HTR-8/SVneo (cell line): ENCODE measurements at regions not wholly inside any gene's neighbourhood (a gene's known extent, or its start where the extent isn't known, plus 50 kb on each side); places are given as distances from the start of the nearest gene placed in this dataset.
"Not testable (repeated sequence)": the region's sequence is repeated elsewhere in the genome, so short reads cannot be mapped to it uniquely, and the experiment has no call there.

Experiments
- DNase-seq: peaks from one replicate; pipeline ENCODE4 v3.0.0; 2011; ENCODE audit warnings: low spot score, mixed read lengths; ENCODE audit not compliant: insufficient read length
- FAIRE-seq: peaks from 2 replicates; lab custom pipeline; 2011; peaks lifted over from hg19 to GRCh38; lab: Jason Lieb, UNC

- FAIRE-seq, result no peak
- DNase-seq, result no peak
Observed at GRCh38 chr15:66982250-66982649, 83.2 kb upstream of the SMAD3 start.

DNA sequence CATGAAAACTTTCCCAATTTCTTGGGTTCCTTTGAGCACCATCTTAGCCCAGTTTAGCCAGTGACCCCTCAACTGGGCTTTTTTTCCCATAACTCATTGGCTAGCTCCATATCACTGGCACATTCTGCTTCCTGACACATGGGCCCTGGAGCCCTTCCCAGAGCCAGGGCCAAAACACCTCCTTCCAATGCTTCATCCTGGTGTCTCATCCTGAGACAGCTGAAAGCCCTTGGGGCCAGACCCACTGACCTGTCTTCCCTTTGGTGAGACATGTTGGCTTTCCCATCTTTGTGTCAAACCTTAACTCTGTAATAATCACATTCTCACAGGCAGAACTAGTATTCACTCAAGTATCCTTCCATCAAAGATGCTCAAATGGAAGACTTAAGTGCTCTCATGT is 82.6 kb upstream of the SMAD3 start:
- DNase-seq, result no peak
- no peak for FAIRE-seq

DNA sequence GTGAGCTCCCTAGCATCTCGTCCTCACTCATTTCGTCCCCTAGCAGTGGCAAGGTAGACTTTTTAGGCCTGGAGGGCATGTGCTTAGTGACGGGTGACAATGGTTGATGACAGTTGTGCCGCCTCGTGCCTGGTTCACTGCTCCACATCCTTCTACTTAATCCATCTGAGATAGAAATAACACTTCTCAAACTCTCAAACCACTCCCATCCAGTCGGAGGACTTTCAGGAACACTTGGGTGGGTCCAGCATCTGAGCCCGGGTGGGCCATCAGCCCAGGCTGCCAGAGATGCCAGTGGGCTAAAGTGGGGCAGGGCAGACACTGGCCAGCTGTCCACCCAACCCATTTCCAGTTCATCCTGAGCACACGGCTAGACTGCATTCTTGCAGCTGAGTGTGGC is 79.7 kb upstream of the SMAD3 start:
- no peak for FAIRE-seq
- DNase-seq, result no peak

DNA sequence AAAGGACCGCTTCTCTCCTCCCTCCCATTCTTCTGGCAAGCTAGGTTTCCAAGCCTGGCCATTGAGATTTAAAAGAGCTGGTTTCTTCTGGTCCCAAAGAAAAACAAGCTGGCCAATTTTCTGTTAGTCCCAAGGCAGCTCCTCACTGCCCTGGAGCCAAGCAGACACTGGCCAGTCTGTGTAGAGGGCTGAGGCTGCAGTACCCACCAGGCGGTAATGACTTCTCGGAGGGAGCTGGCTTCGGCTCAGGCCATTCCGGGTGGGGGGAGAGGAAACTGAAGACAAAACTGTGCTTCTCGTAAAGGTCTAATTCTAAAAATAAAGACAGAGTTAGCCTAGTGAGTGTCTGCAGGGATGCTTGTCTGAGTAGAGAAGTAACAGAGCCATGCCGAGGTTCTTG is 78.5 kb upstream of the SMAD3 start:
- FAIRE-seq, result no peak
- DNase-seq, result no peak

GRCh38 chr15:66993090-66993489 is 72.3 kb upstream of the SMAD3 start:
- DNase-seq (no peak), FAIRE-seq (no peak)

GRCh38 chr15:66993874-66994696 is 71.3 kb upstream of the SMAD3 start:
- FAIRE-seq, result no peak
- DNase-seq, result no peak

DNA sequence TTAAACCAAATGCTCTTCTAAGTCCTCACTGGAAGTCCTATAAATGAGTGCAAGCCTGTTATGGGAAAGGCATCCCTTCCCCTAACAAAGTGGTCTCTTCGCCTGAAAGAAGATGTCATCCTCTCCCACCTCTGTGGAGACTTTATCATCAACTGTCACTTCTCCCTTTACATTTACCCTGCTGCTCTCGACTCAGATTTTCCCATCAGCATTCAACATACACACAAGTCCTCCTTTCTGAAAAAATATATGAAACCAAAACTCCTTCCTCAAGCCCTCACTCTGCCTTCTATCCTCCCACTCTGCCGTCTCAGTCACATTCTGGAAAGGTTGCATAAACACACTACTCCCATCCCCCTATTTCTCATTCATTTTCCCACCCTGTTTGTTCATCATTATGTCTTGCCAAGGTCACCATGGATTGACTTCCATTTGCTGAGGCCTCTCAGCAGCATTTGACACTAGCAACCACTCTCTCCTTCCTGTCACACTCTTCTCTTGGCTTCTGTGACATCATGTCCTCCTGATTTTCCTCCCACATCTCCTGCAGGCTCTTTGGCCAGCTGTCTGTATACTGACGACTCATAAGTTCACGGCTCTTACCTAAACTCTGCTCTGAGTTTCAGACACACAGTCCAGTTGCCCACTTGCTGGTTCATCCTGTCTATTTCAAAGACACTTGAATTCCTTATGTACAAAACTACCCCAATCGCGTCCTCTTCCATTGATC is 70.3 kb upstream of the SMAD3 start:
- DNase-seq (peak; percentile 28), FAIRE-seq (no peak)

DNA sequence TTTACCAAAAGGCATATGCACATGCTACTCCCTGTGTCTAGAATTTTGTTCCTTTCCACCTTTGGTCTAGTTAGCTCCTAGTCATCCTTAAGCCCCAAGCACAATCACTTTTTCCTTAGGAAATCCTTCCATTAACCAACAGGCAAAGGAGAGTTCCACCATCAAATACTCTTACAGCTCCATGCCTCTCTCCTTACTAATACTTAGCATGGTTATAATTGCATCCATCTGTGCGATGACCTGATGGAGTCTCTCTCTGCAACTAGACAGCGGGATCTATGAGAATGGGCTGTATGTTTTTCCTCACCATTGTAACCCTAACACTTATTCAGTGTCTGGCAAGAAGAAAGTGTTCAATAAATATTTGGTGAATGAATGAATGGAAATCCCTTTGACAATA is 69.3 kb upstream of the SMAD3 start:
- no peak for FAIRE-seq
- no peak for DNase-seq

DNA sequence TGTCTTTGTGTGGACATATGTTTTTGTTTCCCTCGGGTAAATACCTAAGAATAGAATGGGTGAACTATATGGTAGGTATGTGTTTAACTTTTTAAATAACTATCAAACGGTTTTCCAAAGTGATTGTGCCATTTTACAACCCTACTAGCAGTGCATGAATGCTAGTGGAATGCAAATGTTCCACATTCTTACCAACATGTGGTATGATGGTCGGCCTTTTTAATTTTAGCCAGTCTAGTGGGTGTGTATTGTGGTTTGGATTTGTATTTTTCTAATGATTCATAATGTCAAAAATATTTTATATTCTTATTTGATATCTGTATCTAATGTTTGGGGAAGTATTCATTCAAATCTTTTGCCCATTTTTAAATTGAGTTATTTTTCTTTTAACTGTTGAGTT is 68.2 kb upstream of the SMAD3 start:
- no peak for FAIRE-seq
- peak; percentile 49 for DNase-seq

DNA sequence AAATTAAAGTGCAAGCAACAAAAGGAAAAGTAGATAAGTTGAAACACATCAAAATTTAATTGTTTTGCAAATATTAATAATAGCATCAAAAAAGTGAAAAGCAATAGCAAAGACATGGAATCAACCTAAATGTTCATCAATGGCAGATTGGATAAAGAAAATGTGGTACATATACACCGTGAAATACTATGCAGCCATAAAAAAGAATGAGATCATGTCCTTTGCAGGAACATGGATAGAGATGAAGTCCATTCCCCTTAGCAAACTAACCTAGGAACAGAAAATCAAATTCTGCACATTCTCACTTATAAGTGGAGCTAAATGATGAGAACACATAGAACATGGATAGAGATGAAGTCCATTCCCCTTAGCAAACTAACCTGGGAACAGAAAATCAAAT is 67.2 kb upstream of the SMAD3 start:
- FAIRE-seq, result not testable (repeated sequence)

GRCh38 chr15:66999046-66999968 is 66.1 kb upstream of the SMAD3 start:
- no peak for FAIRE-seq
- no peak for DNase-seq

More for the DNA sequence above, 67.2 kb upstream of the SMAD3 start:
- DNase-seq, result not testable (repeated sequence)

GRCh38 chr15:67000896-67001295 is 64.5 kb upstream of the SMAD3 start:
- FAIRE-seq, result no peak
- DNase-seq, result no peak

DNA sequence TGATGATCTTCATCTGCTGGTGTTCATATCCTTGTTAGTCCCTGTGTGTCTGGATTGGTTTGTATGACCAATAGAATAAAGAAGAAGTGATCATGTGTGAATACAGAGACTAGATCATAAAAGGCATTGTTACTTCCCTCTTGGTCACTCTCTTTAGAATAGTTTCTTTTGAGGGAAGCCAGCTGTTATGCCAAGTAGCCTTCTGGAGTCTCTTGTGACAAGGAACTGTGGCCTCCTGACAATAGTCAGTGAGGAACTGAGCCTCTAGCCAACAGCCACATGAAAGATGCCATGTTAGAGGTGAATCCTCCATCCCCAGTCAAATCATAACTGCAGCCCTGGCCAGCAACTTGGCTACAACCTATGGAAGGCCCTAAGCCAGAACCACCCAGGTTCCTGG is 63.0 kb upstream of the SMAD3 start:
- FAIRE-seq (no peak), DNase-seq (no peak)

GRCh38 chr15:67003586-67003985 is 61.8 kb upstream of the SMAD3 start:
- FAIRE-seq (no peak), DNase-seq (no peak)

DNA sequence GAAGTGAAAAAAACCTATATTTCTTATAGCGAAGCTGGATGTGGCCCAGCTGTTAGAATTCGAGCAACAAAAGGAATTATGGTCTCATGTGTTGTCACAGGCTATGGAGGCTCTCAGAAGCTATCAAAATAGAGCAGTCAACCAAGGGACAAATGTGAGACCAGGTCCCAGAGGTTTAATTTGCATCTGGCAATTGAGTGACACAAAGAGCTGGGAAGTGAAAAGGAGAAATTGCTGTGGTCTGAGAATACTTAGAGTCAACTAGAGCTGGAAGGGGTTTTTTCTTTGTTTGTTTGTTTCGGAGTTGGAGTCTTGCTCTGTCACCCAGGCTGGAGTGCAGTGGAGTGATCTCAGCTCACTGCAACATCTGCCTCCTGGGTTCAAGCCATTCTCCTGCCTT is 61.3 kb upstream of the SMAD3 start:
- no peak for DNase-seq
- FAIRE-seq, result no peak

DNA sequence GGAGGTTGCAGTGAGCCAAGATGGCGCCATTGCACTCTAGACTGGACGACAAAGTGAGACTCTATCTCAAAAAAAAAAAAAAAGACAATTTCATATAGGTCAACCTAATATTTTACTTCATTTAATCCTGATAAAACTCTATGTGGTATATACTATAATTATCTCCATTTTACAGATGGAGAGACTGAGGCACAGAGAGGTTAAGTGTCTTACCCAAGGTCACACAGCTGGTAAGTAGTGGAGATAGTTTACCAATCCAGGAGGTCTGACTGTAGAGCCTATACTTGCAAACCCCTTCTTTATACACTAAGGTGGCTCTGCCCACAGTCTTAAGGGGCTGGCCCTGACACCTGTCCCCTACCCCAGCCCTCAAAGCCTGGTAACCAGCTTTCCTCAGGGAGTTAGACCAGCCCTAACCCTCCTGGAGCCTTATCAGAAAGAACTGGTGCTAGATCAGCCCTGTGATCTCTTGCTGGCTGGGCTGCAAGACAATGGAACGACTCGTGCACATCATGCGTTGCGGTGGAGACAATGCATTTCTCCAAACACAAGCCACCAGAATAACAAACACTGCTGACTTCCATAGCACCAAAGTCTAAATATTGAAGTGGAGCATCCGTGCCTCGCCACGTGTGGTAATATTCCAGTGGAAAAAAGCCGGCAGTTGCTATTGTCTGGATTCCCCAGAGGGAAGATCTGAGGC is 60.0 kb upstream of the SMAD3 start:
- FAIRE-seq (no peak), DNase-seq (no peak)

GRCh38 chr15:67006083-67007065 is 59.0 kb upstream of the SMAD3 start:
- FAIRE-seq (no peak), DNase-seq (no peak)

DNA sequence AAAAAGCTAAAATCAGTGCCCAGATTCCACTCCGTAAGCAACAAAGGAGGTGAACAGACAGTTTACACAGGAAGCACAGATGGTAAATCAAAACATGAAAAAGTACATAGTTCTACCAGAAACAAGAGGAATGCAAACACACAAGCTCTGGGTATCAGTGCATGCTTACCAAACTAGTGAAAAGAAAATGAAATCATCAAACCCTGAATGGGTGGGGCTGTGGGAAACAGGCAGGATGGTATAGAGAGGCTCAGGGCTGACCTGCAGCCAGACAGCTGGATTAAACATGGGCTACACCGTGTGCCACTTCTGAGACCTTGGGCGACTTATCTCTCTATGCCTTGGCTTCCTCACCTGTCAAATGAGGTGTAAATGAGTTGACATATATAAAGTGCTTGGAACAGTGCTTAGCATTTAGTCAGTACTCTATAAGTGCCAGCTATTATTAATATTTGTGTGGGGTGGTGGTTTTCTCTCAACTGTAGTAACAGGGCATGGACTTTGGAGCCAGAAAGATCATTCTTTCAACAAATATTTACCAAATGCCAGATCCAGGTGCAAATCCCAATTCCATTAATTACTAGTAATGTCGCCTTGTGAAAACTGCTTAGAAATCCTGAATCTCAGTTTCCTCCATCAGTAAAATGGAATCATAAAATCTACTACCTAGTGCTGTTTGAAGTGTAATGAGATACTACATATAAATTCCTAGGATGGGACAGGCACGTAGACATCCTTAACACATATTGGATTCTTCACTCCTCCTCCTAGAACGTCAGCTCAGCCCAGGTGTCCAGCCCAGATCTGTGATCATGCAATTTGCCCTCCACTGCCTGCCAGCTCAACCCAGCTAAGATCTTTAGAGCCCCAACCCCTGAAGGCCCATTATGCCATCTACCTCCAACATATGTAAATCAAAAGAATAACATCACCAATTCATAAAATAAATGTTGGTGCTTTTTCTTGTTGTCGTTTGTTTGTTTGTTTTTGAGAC is 55.5 kb upstream of the SMAD3 start:
- DNase-seq (no peak), FAIRE-seq (no peak)
